Pancreas (tissue), 10 donors: ENCODE measurements at regions not wholly inside any gene's neighbourhood (a gene's known extent, or its start where the extent isn't known, plus 50 kb on each side); places are given as distances from the start of the nearest gene placed in this dataset.

Experiments used
- ATAC-seq, 4 donors: fragments of 200-7000 bp; cut with Tn5 transposase; one replicate each; pipeline versions ENCODE4 v1.8.0 to v1.9.1; 2020; ENCODE audit warnings: mild to moderate bottlenecking in 4 of 4, moderate library complexity in 4 of 4
- DNase-seq, 6 donors: peaks; one replicate each; pipeline ENCODE4 v3.0.0-alpha.2; 2020
- FAIRE-seq: peaks from 2 replicates; lab custom pipeline; 2012; peaks lifted over from hg19 to GRCh38; lab: Jason Lieb, UNC
- H3K27ac ChIP-seq, 4 donors: fragments of 200-600 bp; sonication (generic); 1 replicate in 3 of 4; 2 replicates in 1 of 4; pipeline versions ENCODE4 v1.5.0 to v1.8.0; 2020
- H3K27me3 ChIP-seq, 4 donors: fragments of 200-600 bp; one replicate each; pipeline ENCODE4 v1.8.0; 2021
- H3K36me3 ChIP-seq, 3 donors: fragments of 200-600 bp; sonication (generic) in 1 of 3; one replicate each; pipeline versions ENCODE4 v1.5.0 to v1.8.0; 2020 to 2021
- H3K4me1 ChIP-seq, 3 donors: fragments of 200-600 bp; one replicate each; pipeline ENCODE4 v1.8.0; 2021
- H3K4me3 ChIP-seq, 4 donors: fragments of 200-600 bp; sonication (generic) in 2 of 4; one replicate each; pipeline versions ENCODE4 v1.5.0 to v1.8.0; 2020 to 2021
- H3K9me3 ChIP-seq, 4 donors: fragments of 200-600 bp; one replicate each; pipeline ENCODE4 v1.8.0; 2021
- WGBS, 2 donors: extraction: QIAGEN DNeasy Blood & Tissue Kit; methylation state at CpG; one replicate each; pipeline ENCODE4 v1.1.7; 2013; 5-methylcytosine and 5-hydroxymethylcytosine counted together
- intact Hi-C, 3 donors: fragments of 100-400 bp; cut with DNase I; formaldehyde crosslinking; loops; one replicate each; pipeline versions ENCODE4 v1.11.1 to v1.14.2; 2022
- TF ChIP-seq, protein P1 (sequence below), 4 donors: fragments of 200-600 bp; sonication (generic) in 3 of 4; IDR thresholded peaks; one replicate each; pipeline versions ENCODE4 v1.5.0 to v1.8.0; 2021; ENCODE audit warnings: antibody characterized with exemption in 4 of 4
- donor health status: healthy with polysubstance abuse.
- donor health status: DM: no; HTN: no; CAD: no; lungs with moderate emphysema.
- donor health status: DM: no; HTN: no; CAD: no.
- donor health status: control.
- donor health status: control.
- donor health status: Bipolar disorder and iron deficiency.
- donor health status: DM: yes; HTN: yes; CAD: no.
- donor health status: DM: no; HTN: no; CAD: no.
- donor health status: DM: no; HTN: no; CAD: no.
- donor health status: DM: yes; HTN: yes; CAD: no.

DNA sequence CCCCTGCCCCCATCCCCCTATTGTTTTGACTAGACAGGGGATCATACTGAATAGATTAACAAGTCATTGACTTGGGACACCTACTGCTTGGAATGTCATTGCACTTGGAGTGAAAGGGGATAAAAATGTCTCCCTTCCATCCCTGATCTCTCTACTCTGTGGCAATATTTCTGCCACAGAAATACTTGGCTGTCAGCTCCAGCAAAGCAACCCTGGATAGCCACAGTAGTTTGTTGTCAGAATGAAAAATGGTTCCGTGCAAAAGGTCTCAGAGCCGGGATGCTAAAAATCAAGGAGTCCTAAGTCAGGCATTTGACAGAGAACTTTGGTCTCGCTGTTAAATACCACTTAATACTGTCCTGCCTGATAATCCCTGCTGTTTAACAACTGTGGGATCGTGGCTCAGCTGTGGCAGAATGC is 722.0 kb upstream of the SOX9 start:
- H3K27ac ChIP-seq, result no peak overlapping the region
- no peak for DNase-seq
- TF ChIP-seq, protein P1, sequence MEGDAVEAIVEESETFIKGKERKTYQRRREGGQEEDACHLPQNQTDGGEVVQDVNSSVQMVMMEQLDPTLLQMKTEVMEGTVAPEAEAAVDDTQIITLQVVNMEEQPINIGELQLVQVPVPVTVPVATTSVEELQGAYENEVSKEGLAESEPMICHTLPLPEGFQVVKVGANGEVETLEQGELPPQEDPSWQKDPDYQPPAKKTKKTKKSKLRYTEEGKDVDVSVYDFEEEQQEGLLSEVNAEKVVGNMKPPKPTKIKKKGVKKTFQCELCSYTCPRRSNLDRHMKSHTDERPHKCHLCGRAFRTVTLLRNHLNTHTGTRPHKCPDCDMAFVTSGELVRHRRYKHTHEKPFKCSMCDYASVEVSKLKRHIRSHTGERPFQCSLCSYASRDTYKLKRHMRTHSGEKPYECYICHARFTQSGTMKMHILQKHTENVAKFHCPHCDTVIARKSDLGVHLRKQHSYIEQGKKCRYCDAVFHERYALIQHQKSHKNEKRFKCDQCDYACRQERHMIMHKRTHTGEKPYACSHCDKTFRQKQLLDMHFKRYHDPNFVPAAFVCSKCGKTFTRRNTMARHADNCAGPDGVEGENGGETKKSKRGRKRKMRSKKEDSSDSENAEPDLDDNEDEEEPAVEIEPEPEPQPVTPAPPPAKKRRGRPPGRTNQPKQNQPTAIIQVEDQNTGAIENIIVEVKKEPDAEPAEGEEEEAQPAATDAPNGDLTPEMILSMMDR (IDR thresholded peaks at IDR 0.05), result no peak
- no peaks in the 10 kb centered on the region for H3K4me1 ChIP-seq
- FAIRE-seq, result no peak
- H3K36me3 ChIP-seq, result no peaks in the 10 kb centered on the region
- intact Hi-C loops, result no loop called here
- H3K9me3 ChIP-seq, result no peaks in the 10 kb centered on the region
- 18 to 30% methylated on average over 4 of the region's 4 CpGs for WGBS, 2 donors
- H3K27me3 ChIP-seq, result no peaks in the 10 kb centered on the region
- no peak overlapping the region for H3K4me3 ChIP-seq
- no peak for ATAC-seq

DNA sequence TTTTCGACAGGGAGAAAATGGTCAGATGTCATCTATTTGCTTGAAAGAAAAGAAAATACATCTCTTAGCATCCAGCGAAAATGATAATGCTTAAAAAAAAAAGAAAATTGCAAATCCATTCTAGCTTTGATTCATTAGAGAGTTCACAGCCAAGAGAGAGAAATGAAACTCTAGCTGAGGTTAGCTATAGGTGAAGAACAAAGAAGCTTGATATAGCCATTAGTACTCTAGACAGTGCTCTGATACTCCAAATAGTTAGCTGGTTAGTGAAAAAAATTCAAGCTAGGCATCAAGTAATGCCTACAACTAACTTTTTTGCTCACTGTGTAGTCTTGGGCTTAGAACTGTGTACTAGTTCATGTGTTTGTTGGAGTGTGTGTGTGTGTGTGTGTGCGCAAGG is 721.6 kb upstream of the SOX9 start:
- Histone ChIP-seq H3K27ac (no peak overlapping the region), H3K27me3 (no peaks in the 10 kb centered on the region), H3K9me3 (no peaks in the 10 kb centered on the region), H3K4me1 (no peaks in the 10 kb centered on the region), H3K36me3 (no peaks in the 10 kb centered on the region), H3K4me3 (no peak overlapping the region)
- no peak for DNase-seq
- WGBS, 2 donors, result 15 to 31% methylated on average over 3 of the region's 3 CpGs
- FAIRE-seq, result no peak
- ATAC-seq, result no peak
- intact Hi-C loops, result no loop called here
- TF ChIP-seq, protein P1 (IDR thresholded peaks at IDR 0.05), result no peak

GRCh38 chr17:71399649-71400048 is 721.2 kb upstream of the SOX9 start:
- H3K27me3 ChIP-seq, result no peaks in the 10 kb centered on the region
- FAIRE-seq, result no peak
- DNase-seq, result no peak
- TF ChIP-seq, protein P1 (IDR thresholded peaks at IDR 0.05), result no peak
- no peaks in the 10 kb centered on the region for H3K4me1 ChIP-seq
- no peak overlapping the region for H3K27ac ChIP-seq
- H3K9me3 ChIP-seq, result no peaks in the 10 kb centered on the region
- no peak for ATAC-seq
- 21 to 57% methylated on average over 1 of the region's 1 CpG for WGBS, 2 donors
- H3K36me3 ChIP-seq, result no peaks in the 10 kb centered on the region
- intact Hi-C loops, result no loop called here
- no peak overlapping the region for H3K4me3 ChIP-seq

DNA sequence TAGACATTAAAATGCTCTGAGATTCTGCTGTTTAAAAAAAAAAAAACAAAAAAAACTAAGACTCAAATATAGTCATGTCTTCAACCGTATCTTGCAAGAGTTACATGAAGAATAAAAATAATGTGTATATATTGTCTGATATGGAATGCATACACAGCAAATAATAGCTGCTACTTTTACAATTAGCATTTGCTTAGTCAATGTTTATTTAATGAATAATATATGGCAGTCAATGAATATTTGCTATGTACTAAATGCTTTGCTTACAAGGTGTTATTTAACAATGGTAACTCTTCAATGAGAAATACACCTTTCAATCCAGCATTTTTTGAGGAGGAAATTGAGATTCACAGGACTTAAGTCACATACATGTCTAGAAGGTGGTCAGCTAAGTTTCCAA is 718.8 kb upstream of the SOX9 start:
- no peak for ATAC-seq
- 97 to 98% methylated on average over 1 of the region's 1 CpG for WGBS, 2 donors
- H3K27ac ChIP-seq, result no peak overlapping the region
- TF ChIP-seq, protein P1 (IDR thresholded peaks at IDR 0.05), result no peak
- intact Hi-C loops, result no loop called here
- no peaks in the 10 kb centered on the region for H3K27me3 ChIP-seq
- no peak for DNase-seq
- no peaks in the 10 kb centered on the region for H3K4me1 ChIP-seq
- H3K36me3 ChIP-seq, result no peaks in the 10 kb centered on the region
- H3K9me3 ChIP-seq, result no peaks in the 10 kb centered on the region
- no peak for FAIRE-seq
- H3K4me3 ChIP-seq, result no peak overlapping the region

- Histone ChIP-seq H3K27me3 (no peaks in the 10 kb centered on the region), H3K4me3 (no peak overlapping the region), H3K4me1 (no peaks in the 10 kb centered on the region), H3K36me3 (no peaks in the 10 kb centered on the region), H3K9me3 (no peaks in the 10 kb centered on the region), H3K27ac (no peak overlapping the region)
- TF ChIP-seq, protein P1 (IDR thresholded peaks at IDR 0.05), result no peak
- FAIRE-seq (no peak), ATAC-seq (no peak), DNase-seq (no peak)
- 65 to 69% methylated on average over 3 of the region's 3 CpGs for WGBS, 2 donors
- intact Hi-C loops, result no loop called here
Observed at GRCh38 chr17:71402661-71403141, 718.1 kb upstream of the SOX9 start.
